SK-N-SH (cell line): ENCODE measurements at regions not wholly inside any gene's neighbourhood (a gene's known extent, or its start where the extent isn't known, plus 50 kb on each side); places are given as distances from the start of the nearest gene placed in this dataset.
A peak's percentile ranks its signal among the peaks of the same experiment; 100 is the strongest.

Source experiments
- CTCF ChIA-PET: fragments of 300-600, 350-600 bp; formaldehyde crosslinking; extraction: SDS; loops from one replicate; lab custom pipeline; 2021; lab: Yijun Ruan, JAX
- POLR2A ChIA-PET: fragments of 350-600 bp; sonication (Branson Sonifier 250); formaldehyde crosslinking; extraction: SDS; loops from one replicate; lab custom pipeline; 2020; ENCODE audit warnings: antibody characterized with exemption, inconsistent platforms; lab: Yijun Ruan, JAX
- DNase-seq: peaks from one replicate; pipeline ENCODE4 v3.0.0; 2012
- H2AFZ ChIP-seq: fragments of 200-600 bp; sonication (generic); 2 replicates; pipeline ENCODE4 v1.8.1; 2016; ENCODE audit warnings: antibody characterized with exemption, mild to moderate bottlenecking, low read depth
- H3F3A ChIP-seq: fragments of 200-600 bp; sonication (generic); replicated peaks from 2 replicates; pipeline ENCODE3; 2016; ENCODE audit warnings: antibody characterized with exemption, mild to moderate bottlenecking; ENCODE audit not compliant: insufficient read depth
- H3K27ac ChIP-seq, 2 experiments: fragments of 200-500 bp in 1 of 2; fragments of 200-600 bp in 1 of 2; sonication (Bioruptor generic) in 1 of 2; sonication (generic), shearing (Covaris generic) in 1 of 2; 2 replicates each; pipeline versions ENCODE4 v1.5.1 to v1.6.1; 2014 to 2016; ENCODE audit warnings: low read depth in 2 of 2, inconsistent platforms in 1 of 2, low read length in 1 of 2, mild to moderate bottlenecking in 1 of 2, mixed read lengths in 1 of 2
- H3K27me3 ChIP-seq: fragments of 200-600 bp; sonication (generic), shearing (Covaris generic); 2 replicates; pipeline ENCODE4 v1.6.1; 2016; ENCODE audit warnings: mixed run types; ENCODE audit not compliant: insufficient read depth
- H3K36me3 ChIP-seq, 2 experiments: fragments of 200-500 bp in 1 of 2; fragments of 200-600 bp in 1 of 2; sonication (Bioruptor generic) in 1 of 2; sonication (generic) in 1 of 2; replicated peaks in 1 of 2; 2 replicates each; pipeline versions ENCODE3 to v1.5.1; 2014 to 2016; ENCODE audit warnings: low read length in 1 of 2, mild to moderate bottlenecking in 1 of 2; ENCODE audit not compliant: insufficient read depth in 2 of 2, control insufficient read depth in 1 of 2
- H3K4me1 ChIP-seq, 2 experiments: fragments of 200-500 bp in 1 of 2; fragments of 200-600 bp in 1 of 2; sonication (Bioruptor generic) in 1 of 2; sonication (generic), shearing (Covaris generic) in 1 of 2; 2 replicates each; pipeline versions ENCODE4 v1.5.1 to v1.6.1; 2014 to 2016; ENCODE audit warnings: low read depth in 1 of 2, low read length in 1 of 2, mixed run types in 1 of 2; ENCODE audit not compliant: insufficient read depth in 2 of 2, control insufficient read depth in 1 of 2
- H3K4me2 ChIP-seq: fragments of 200-600 bp; sonication (generic), shearing (Covaris generic); 2 replicates; pipeline ENCODE4 v1.6.1; 2017; ENCODE audit warnings: mixed run types
- H3K4me3 ChIP-seq, 2 experiments: fragments of 200-500 bp in 1 of 2; fragments of 200-600 bp in 1 of 2; sonication (Bioruptor generic) in 1 of 2; sonication (generic), shearing (Covaris generic) in 1 of 2; 2 replicates each; pipeline versions ENCODE4 v1.5.1 to v1.8.1; 2014 to 2016; ENCODE audit warnings: low read depth in 2 of 2, inconsistent platforms in 1 of 2, low read length in 1 of 2, mild to moderate bottlenecking in 1 of 2, mixed read lengths in 1 of 2, moderate library complexity in 1 of 2
- H3K79me2 ChIP-seq: fragments of 200-600 bp; sonication (generic); 2 replicates; pipeline ENCODE4 v1.8.1; 2017; ENCODE audit warnings: mild to moderate bottlenecking; ENCODE audit not compliant: insufficient read depth
- H3K9ac ChIP-seq: fragments of 200-600 bp; sonication (generic); 2 replicates; pipeline ENCODE4 v1.6.1; 2017; ENCODE audit warnings: mixed run types
- H3K9me2 ChIP-seq: fragments of 200-600 bp; sonication (generic); 2 replicates; pipeline ENCODE4 v1.6.1; 2017; ENCODE audit warnings: mixed run types
- H3K9me3 ChIP-seq: fragments of 200-600 bp; sonication (generic); 2 replicates; pipeline ENCODE4 v1.6.1; 2017; ENCODE audit warnings: mixed run types, mild to moderate bottlenecking, moderate library complexity
- H4K20me1 ChIP-seq: fragments of 200-600 bp; sonication (generic); 2 replicates; pipeline ENCODE4 v1.6.1; 2017; ENCODE audit warnings: mild to moderate bottlenecking, mixed run types; ENCODE audit not compliant: insufficient read depth
- ELF1 ChIP-seq: IDR thresholded peaks from 2 replicates; pipeline ENCODE4 v1.4.0; 2012
- EP300 ChIP-seq, 2 experiments: IDR thresholded peaks; 2 replicates each; pipeline versions ENCODE4 v1.4.0 to v1.6.1; 2012; ENCODE audit warnings: borderline replicate concordance in 1 of 2, low read depth in 1 of 2, low read length in 1 of 2
- EZH2phosphoT487 ChIP-seq: fragments of 200-600 bp; sonication (generic); IDR thresholded peaks from 2 replicates; pipeline ENCODE4 v1.6.1; 2017; ENCODE audit warnings: low read depth, mixed run types, mild to moderate bottlenecking, antibody characterized with exemption, moderate library complexity, borderline replicate concordance
- FOSL2 ChIP-seq: IDR thresholded peaks from 2 replicates; pipeline ENCODE4 v1.4.0; 2012; ENCODE audit warnings: low read depth, mild to moderate bottlenecking, moderate library complexity, borderline replicate concordance
- GABPA ChIP-seq: IDR thresholded peaks from 2 replicates; pipeline ENCODE4 v1.4.0; 2012; ENCODE audit warnings: low read depth, mild to moderate bottlenecking
- GATA2 ChIP-seq: sonication (generic); formaldehyde crosslinking; IDR thresholded peaks from 2 replicates; pipeline ENCODE4 v1.5.0; 2020; ENCODE audit warnings: mild to moderate bottlenecking, missing genetic modification reagents
- NFIC ChIP-seq: IDR thresholded peaks from 2 replicates; pipeline ENCODE4 v1.4.0; 2012; ENCODE audit warnings: borderline replicate concordance
- RCOR1 ChIP-seq: fragments of 150-350 bp; IDR thresholded peaks from 2 replicates; pipeline ENCODE4 v1.6.1; 2017; ENCODE audit warnings: antibody characterized with exemption, low read length
- REST ChIP-seq: IDR thresholded peaks from 2 replicates; pipeline ENCODE4 v1.6.1; 2012; ENCODE audit warnings: mild to moderate bottlenecking, low read depth, low read length, moderate library complexity
- TCF12 ChIP-seq: IDR thresholded peaks from 2 replicates; pipeline ENCODE4 v1.4.0; 2012
- TEAD4 ChIP-seq: IDR thresholded peaks from 2 replicates; pipeline ENCODE4 v1.4.0; 2012; ENCODE audit warnings: mild to moderate bottlenecking, borderline replicate concordance; ENCODE audit not compliant: insufficient read depth
- USF2 ChIP-seq: fragments of 150-350 bp; IDR thresholded peaks from 2 replicates; pipeline ENCODE4 v1.6.1; 2017; ENCODE audit warnings: antibody characterized with exemption, low read length, low read depth, borderline replicate concordance
- ZBTB33 ChIP-seq: IDR thresholded peaks from 2 replicates; pipeline ENCODE4 v1.4.0; 2012; ENCODE audit warnings: low read depth, borderline replicate concordance
- WGBS: methylation state at CpG from one replicate; pipeline ENCODE4 v1.1.6; 2017; ENCODE audit warnings: low lambda C conversion rate; 5-methylcytosine and 5-hydroxymethylcytosine counted together

GRCh38 chr10:84848967-84849366 is 520.6 kb downstream of the CCSER2 start:
- Histone ChIP-seq H3K4me2 (no peak overlapping the region), H3K27ac (no peak overlapping the region), H3K4me1 (peaks cover 0 to 4% of the 10 kb centered on the region in 2 experiments; a peak in 1 of 4 replicates), H2AFZ (no peak overlapping the region), H3K27me3 (no peaks in the 10 kb centered on the region), H4K20me1 (no peaks in the 10 kb centered on the region), H3K79me2 (no peaks in the 10 kb centered on the region), H3F3A (no peaks in the 10 kb centered on the region), H3K36me3 (no peaks in the 10 kb centered on the region), H3K9me3 (no peaks in the 10 kb centered on the region), H3K4me3 (no peak overlapping the region), H3K9ac (no peak overlapping the region), H3K9me2 (no peaks in the 10 kb centered on the region)
- TF ChIP-seq EP300 (IDR thresholded peaks at IDR 0.05; ENCODE audit: borderline replicate concordance in 1 of 2, low read depth in 1 of 2, low read length in 1 of 2) (no peak; a peak in 1 of 4 replicates), GATA2 (CRISPR knock-in tag) (0 out of 2 replicates have a peak, but pooled peaks have one; percentile 21), REST (no peak), USF2 (no peak), NFIC (no peak)
- ChIA-PET POLR2A (no interaction called here), CTCF (no interaction called here)
- WGBS: 8% methylated on average over 2 of the region's 2 CpGs
- no peak for DNase-seq

- H3K27ac ChIP-seq: no peak overlapping the region
- H3K27me3 ChIP-seq: no peaks in the 10 kb centered on the region
- no peak overlapping the region for H2AFZ ChIP-seq
- H4K20me1 ChIP-seq: no peaks in the 10 kb centered on the region
- H3K9me3 ChIP-seq: no peaks in the 10 kb centered on the region
- no peaks in the 10 kb centered on the region for H3K9me2 ChIP-seq
- no peaks in the 10 kb centered on the region for H3K36me3 ChIP-seq
- peaks cover 0 to 2% of the 10 kb centered on the region in 2 experiments; a peak in 1 of 4 replicates for H3K4me1 ChIP-seq
- no peaks in the 10 kb centered on the region for H3F3A ChIP-seq
- H3K4me2 ChIP-seq: no peak overlapping the region
- DNase-seq: no peak
- H3K4me3 ChIP-seq: no peak overlapping the region
- 29% methylated on average over 6 of the region's 6 CpGs for WGBS
- ChIA-PET CTCF (interaction anchor here (1.1 kb wide), 1 partner anchor 10 kb away, joined by 3 read pairs; no protein-coding TSS in a partner anchor), POLR2A (no interaction called here)
- TF ChIP-seq REST (no peak), GATA2 (CRISPR knock-in tag) (no peak), TEAD4 (no peak), FOSL2 (no peak), RCOR1 (no peak), EZH2phosphoT487 (no peak), TCF12 (no peak), ELF1 (no peak), ZBTB33 (no peak), GABPA (no peak)
- no peak overlapping the region for H3K9ac ChIP-seq
- H3K79me2 ChIP-seq: no peaks in the 10 kb centered on the region
Measured at GRCh38 chr10:84850826-84851225, 522.4 kb downstream of the CCSER2 start.
